ENCODE measurements at regions not wholly inside any gene's neighbourhood (a gene's known extent, or its start where the extent isn't known, plus 50 kb on each side); places are given as distances from the start of the nearest gene placed in this dataset.

GRCh38 chr13:100883453-100883852 lies 208.9 kb upstream of the TMTC4 start (continued):
- TF ChIP-seq, protein P1, sequence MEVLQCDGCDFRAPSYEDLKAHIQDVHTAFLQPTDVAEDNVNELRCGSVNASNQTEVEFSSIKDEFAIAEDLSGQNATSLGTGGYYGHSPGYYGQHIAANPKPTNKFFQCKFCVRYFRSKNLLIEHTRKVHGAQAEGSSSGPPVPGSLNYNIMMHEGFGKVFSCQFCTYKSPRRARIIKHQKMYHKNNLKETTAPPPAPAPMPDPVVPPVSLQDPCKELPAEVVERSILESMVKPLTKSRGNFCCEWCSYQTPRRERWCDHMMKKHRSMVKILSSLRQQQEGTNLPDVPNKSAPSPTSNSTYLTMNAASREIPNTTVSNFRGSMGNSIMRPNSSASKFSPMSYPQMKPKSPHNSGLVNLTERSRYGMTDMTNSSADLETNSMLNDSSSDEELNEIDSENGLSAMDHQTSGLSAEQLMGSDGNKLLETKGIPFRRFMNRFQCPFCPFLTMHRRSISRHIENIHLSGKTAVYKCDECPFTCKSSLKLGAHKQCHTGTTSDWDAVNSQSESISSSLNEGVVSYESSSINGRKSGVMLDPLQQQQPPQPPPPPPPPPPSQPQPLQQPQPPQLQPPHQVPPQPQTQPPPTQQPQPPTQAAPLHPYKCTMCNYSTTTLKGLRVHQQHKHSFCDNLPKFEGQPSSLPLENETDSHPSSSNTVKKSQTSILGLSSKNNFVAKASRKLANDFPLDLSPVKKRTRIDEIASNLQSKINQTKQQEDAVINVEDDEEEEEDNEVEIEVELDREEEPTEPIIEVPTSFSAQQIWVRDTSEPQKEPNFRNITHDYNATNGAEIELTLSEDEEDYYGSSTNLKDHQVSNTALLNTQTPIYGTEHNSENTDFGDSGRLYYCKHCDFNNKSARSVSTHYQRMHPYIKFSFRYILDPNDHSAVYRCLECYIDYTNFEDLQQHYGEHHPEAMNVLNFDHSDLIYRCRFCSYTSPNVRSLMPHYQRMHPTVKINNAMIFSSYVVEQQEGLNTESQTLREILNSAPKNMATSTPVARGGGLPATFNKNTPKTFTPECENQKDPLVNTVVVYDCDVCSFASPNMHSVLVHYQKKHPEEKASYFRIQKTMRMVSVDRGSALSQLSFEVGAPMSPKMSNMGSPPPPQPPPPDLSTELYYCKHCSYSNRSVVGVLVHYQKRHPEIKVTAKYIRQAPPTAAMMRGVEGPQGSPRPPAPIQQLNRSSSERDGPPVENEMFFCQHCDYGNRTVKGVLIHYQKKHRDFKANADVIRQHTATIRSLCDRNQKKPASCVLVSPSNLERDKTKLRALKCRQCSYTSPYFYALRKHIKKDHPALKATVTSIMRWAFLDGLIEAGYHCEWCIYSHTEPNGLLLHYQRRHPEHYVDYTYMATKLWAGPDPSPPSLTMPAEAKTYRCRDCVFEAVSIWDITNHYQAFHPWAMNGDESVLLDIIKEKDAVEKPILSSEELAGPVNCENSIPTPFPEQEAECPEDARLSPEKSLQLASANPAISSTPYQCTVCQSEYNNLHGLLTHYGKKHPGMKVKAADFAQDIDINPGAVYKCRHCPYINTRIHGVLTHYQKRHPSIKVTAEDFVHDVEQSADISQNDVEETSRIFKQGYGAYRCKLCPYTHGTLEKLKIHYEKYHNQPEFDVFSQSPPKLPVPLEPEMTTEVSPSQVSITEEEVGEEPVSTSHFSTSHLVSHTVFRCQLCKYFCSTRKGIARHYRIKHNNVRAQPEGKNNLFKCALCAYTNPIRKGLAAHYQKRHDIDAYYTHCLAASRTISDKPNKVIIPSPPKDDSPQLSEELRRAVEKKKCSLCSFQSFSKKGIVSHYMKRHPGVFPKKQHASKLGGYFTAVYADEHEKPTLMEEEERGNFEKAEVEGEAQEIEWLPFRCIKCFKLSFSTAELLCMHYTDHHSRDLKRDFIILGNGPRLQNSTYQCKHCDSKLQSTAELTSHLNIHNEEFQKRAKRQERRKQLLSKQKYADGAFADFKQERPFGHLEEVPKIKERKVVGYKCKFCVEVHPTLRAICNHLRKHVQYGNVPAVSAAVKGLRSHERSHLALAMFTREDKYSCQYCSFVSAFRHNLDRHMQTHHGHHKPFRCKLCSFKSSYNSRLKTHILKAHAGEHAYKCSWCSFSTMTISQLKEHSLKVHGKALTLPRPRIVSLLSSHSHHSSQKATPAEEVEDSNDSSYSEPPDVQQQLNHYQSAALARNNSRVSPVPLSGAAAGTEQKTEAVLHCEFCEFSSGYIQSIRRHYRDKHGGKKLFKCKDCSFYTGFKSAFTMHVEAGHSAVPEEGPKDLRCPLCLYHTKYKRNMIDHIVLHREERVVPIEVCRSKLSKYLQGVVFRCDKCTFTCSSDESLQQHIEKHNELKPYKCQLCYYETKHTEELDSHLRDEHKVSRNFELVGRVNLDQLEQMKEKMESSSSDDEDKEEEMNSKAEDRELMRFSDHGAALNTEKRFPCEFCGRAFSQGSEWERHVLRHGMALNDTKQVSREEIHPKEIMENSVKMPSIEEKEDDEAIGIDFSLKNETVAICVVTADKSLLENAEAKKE (CRISPR knock-in tag; IDR thresholded peaks at IDR 0.05), result no peak

GRCh38 chr13:100881291-100881864 lies 206.8 kb upstream of the TMTC4 start:
- no peaks in the 10 kb centered on the region for H4K20me1 ChIP-seq (replicated peaks; ENCODE audit: insufficient read depth)
- TF ChIP-seq, protein P2, sequence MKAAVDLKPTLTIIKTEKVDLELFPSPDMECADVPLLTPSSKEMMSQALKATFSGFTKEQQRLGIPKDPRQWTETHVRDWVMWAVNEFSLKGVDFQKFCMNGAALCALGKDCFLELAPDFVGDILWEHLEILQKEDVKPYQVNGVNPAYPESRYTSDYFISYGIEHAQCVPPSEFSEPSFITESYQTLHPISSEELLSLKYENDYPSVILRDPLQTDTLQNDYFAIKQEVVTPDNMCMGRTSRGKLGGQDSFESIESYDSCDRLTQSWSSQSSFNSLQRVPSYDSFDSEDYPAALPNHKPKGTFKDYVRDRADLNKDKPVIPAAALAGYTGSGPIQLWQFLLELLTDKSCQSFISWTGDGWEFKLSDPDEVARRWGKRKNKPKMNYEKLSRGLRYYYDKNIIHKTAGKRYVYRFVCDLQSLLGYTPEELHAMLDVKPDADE (IDR thresholded peaks at IDR 0.05), result no peak
- TF ChIP-seq EZH2 (IDR thresholded peaks at IDR 0.05; ENCODE audit: low read depth, unreplicated experiment), result no peak
- TF ChIP-seq, protein P3, sequence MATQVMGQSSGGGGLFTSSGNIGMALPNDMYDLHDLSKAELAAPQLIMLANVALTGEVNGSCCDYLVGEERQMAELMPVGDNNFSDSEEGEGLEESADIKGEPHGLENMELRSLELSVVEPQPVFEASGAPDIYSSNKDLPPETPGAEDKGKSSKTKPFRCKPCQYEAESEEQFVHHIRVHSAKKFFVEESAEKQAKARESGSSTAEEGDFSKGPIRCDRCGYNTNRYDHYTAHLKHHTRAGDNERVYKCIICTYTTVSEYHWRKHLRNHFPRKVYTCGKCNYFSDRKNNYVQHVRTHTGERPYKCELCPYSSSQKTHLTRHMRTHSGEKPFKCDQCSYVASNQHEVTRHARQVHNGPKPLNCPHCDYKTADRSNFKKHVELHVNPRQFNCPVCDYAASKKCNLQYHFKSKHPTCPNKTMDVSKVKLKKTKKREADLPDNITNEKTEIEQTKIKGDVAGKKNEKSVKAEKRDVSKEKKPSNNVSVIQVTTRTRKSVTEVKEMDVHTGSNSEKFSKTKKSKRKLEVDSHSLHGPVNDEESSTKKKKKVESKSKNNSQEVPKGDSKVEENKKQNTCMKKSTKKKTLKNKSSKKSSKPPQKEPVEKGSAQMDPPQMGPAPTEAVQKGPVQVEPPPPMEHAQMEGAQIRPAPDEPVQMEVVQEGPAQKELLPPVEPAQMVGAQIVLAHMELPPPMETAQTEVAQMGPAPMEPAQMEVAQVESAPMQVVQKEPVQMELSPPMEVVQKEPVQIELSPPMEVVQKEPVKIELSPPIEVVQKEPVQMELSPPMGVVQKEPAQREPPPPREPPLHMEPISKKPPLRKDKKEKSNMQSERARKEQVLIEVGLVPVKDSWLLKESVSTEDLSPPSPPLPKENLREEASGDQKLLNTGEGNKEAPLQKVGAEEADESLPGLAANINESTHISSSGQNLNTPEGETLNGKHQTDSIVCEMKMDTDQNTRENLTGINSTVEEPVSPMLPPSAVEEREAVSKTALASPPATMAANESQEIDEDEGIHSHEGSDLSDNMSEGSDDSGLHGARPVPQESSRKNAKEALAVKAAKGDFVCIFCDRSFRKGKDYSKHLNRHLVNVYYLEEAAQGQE (IDR thresholded peaks at IDR 0.05; ENCODE audit: unreplicated experiment), result no peak
- no peak for TF ChIP-seq CREB1 (CRISPR knock-in tag; IDR thresholded peaks at IDR 0.05; ENCODE audit: low read depth)
- no peak for TF ChIP-seq NANOG (IDR thresholded peaks at IDR 0.05; ENCODE audit: borderline replicate concordance)
- TF ChIP-seq ZNF331 (CRISPR knock-in tag; IDR thresholded peaks at IDR 0.05; ENCODE audit: low read depth), result no peak
- no peak for TF ChIP-seq ZNF114 (CRISPR knock-in tag; IDR thresholded peaks at IDR 0.05)
- TF ChIP-seq EZH2phosphoT487 (IDR thresholded peaks at IDR 0.05; ENCODE audit: unreplicated experiment), result no peak
- no peak for TF ChIP-seq JUNB (IDR thresholded peaks at IDR 0.05; ENCODE audit: unreplicated experiment)
- TF ChIP-seq, protein P4, sequence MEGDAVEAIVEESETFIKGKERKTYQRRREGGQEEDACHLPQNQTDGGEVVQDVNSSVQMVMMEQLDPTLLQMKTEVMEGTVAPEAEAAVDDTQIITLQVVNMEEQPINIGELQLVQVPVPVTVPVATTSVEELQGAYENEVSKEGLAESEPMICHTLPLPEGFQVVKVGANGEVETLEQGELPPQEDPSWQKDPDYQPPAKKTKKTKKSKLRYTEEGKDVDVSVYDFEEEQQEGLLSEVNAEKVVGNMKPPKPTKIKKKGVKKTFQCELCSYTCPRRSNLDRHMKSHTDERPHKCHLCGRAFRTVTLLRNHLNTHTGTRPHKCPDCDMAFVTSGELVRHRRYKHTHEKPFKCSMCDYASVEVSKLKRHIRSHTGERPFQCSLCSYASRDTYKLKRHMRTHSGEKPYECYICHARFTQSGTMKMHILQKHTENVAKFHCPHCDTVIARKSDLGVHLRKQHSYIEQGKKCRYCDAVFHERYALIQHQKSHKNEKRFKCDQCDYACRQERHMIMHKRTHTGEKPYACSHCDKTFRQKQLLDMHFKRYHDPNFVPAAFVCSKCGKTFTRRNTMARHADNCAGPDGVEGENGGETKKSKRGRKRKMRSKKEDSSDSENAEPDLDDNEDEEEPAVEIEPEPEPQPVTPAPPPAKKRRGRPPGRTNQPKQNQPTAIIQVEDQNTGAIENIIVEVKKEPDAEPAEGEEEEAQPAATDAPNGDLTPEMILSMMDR (conservative IDR thresholded peaks at IDR 0.05; ENCODE audit: low read depth in 2 of 2), result no peak

More at GRCh38 chr13:100881291-100881864, 206.8 kb upstream of the TMTC4 start:
- peaks cover 6% of the 10 kb centered on the region for H3K9me2 ChIP-seq (ENCODE audit: insufficient read depth)
- H3K9me3 Mint-ChIP-seq, result peaks cover 13% of the 10 kb centered on the region
- H3K79me2 ChIP-seq (replicated peaks; ENCODE audit: insufficient read depth), result no peaks in the 10 kb centered on the region
- H2AFZ ChIP-seq, result peak overlapping the region; percentile 78
- H3F3A ChIP-seq (replicated peaks; ENCODE audit: low read depth), result no peaks in the 10 kb centered on the region
- H3K27ac Mint-ChIP-seq, result peak overlapping the region; percentile 46; the same call in 1 of the 2 replicates
- no peaks in the 10 kb centered on the region for H3K4me1 ChIP-seq (ENCODE audit: insufficient read depth)
- DNase-seq (ENCODE audit: low spot score), result no peak
- no peak overlapping the region for H3K4me2 ChIP-seq
- H3K4me3 Mint-ChIP-seq, result no peak overlapping the region
- ATAC-seq, result no peak
- H3K27me3 ChIP-seq (ENCODE audit: insufficient read depth), result no peaks in the 10 kb centered on the region
- peaks cover 3% of the 10 kb centered on the region; the same call in 1 of the 2 replicates for H3K36me3 ChIP-seq (ENCODE audit: insufficient read depth)
- H3K27ac ChIP-seq (ENCODE audit: low read depth), result no peak overlapping the region
- H3K4me1 Mint-ChIP-seq, result peaks cover 2% of the 10 kb centered on the region; the same call in 2 of the 3 replicates
- H3K36me3 Mint-ChIP-seq (ENCODE audit: low read depth), result peaks cover 4% of the 10 kb centered on the region
- peaks cover 2% of the 10 kb centered on the region for H3K27me3 Mint-ChIP-seq (ENCODE audit: insufficient read depth, low read depth, poor library complexity)
- no peak overlapping the region for H3K4me3 ChIP-seq

All from GM23338 (cell line).